ENCODE measurements at regions not wholly inside any gene's neighbourhood (a gene's known extent, or its start where the extent isn't known, plus 50 kb on each side); places are given as distances from the start of the nearest gene placed in this dataset.

DNA sequence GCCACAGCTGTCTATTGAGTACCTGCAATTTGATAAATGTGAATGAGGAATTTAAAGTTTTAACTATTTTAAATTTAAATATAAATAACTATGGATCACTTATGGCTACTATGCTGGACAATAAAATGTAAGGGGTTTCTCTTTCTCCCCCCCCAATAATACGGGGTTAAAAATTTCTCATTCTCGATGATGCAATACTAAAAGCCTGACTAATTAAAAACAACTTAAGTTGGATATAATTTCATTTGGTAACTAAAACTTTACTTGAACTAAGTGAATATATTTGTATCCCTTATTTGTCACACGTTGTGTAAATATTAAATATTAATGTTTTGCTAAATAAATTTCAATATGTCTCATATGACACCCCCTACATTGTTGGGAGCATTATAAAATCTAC is 297.3 kb downstream of the GRB14 start:
- Histone ChIP-seq H3K36me3 (no peaks in the 10 kb centered on the region), H3K9me3 (peaks cover 0 to 10% of the 10 kb centered on the region in 2 donors), H3K4me3 (no peak overlapping the region), H3K27ac (no peak overlapping the region), H3K4me1 (no peaks in the 10 kb centered on the region), H3K27me3 (no peaks in the 10 kb centered on the region)
- TF ChIP-seq, protein P1, sequence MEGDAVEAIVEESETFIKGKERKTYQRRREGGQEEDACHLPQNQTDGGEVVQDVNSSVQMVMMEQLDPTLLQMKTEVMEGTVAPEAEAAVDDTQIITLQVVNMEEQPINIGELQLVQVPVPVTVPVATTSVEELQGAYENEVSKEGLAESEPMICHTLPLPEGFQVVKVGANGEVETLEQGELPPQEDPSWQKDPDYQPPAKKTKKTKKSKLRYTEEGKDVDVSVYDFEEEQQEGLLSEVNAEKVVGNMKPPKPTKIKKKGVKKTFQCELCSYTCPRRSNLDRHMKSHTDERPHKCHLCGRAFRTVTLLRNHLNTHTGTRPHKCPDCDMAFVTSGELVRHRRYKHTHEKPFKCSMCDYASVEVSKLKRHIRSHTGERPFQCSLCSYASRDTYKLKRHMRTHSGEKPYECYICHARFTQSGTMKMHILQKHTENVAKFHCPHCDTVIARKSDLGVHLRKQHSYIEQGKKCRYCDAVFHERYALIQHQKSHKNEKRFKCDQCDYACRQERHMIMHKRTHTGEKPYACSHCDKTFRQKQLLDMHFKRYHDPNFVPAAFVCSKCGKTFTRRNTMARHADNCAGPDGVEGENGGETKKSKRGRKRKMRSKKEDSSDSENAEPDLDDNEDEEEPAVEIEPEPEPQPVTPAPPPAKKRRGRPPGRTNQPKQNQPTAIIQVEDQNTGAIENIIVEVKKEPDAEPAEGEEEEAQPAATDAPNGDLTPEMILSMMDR (IDR thresholded peaks at IDR 0.05) = no peak
- TF ChIP-seq POLR2AphosphoS5 (IDR thresholded peaks at IDR 0.05) = no peak
- TF ChIP-seq POLR2A (IDR thresholded peaks at IDR 0.05) = no peak
- DNase-seq (ENCODE audit: low spot score in 2 of 2) = no peak
- intact Hi-C loops (cut with DNase I; ENCODE audit: low total_unique reads) = no loop called here

DNA sequence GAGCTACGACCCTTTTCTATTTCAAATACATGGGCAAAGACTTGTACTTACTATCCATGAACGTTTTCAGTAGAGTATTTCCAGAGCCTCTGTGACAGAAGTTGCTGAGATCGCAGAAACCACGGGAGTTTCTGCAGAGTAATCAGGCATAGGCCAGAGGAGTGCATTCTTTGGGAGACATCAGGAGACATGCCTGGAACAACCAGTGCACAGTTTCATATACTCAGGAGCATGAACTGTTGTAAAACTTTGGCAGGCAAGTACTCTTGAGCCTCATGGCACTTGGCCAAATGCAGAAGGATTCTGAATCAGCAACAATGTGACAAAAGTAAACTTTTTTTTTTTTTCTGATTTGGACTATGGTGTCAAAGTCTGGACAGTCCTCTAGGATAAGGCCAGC is 307.1 kb downstream of the GRB14 start:
- intact Hi-C loops (cut with DNase I; ENCODE audit: low total_unique reads) = no loop called here
- Histone ChIP-seq H3K9me3 (no peaks in the 10 kb centered on the region), H3K27ac (no peak overlapping the region), H3K4me1 (no peaks in the 10 kb centered on the region), H3K4me3 (no peak overlapping the region), H3K27me3 (no peaks in the 10 kb centered on the region), H3K36me3 (no peaks in the 10 kb centered on the region)
- TF ChIP-seq POLR2A (IDR thresholded peaks at IDR 0.05) (no peak), POLR2AphosphoS5 (IDR thresholded peaks at IDR 0.05) (no peak)
- TF ChIP-seq, protein P1 (IDR thresholded peaks at IDR 0.05) = no peak
- DNase-seq (ENCODE audit: low spot score in 2 of 2) = no peak

GRCh38 chr2:164306872-164307271 is 314.4 kb downstream of the GRB14 start:
- no peak overlapping the region for H3K4me3 ChIP-seq
- no peak for DNase-seq (ENCODE audit: low spot score in 2 of 2)
- TF ChIP-seq POLR2A (IDR thresholded peaks at IDR 0.05) (no peak), POLR2AphosphoS5 (IDR thresholded peaks at IDR 0.05) (no peak)
- TF ChIP-seq, protein P1 (IDR thresholded peaks at IDR 0.05) = no peak
- H3K4me1 ChIP-seq = no peaks in the 10 kb centered on the region
- no peaks in the 10 kb centered on the region for H3K36me3 ChIP-seq
- H3K27ac ChIP-seq = no peak overlapping the region
- intact Hi-C loops (cut with DNase I; ENCODE audit: low total_unique reads) = no loop called here
- H3K9me3 ChIP-seq = no peaks in the 10 kb centered on the region
- H3K27me3 ChIP-seq = no peaks in the 10 kb centered on the region

DNA sequence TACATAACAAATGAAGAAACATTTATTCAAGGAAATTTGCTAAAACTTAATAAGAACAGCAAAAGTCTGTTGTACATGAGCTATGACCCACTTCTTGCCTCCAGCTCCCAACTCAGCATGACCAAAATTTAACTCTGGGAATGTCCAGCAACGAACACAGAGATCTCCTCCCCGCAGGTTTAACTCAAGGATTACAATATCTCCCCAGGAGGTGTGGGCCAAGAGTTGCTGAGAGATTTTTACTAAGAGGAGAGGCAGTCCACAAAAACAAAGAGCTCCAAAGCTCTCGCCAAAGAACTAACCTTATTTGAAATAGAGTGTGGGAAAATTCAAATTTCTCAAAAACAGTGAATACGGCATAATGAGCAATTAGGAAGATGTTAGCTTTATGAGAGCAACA is 318.5 kb downstream of the GRB14 start:
- Histone ChIP-seq H3K4me1 (no peaks in the 10 kb centered on the region), H3K27ac (no peak overlapping the region), H3K36me3 (no peaks in the 10 kb centered on the region), H3K9me3 (no peaks in the 10 kb centered on the region), H3K27me3 (no peaks in the 10 kb centered on the region), H3K4me3 (no peak overlapping the region)
- intact Hi-C loops (cut with DNase I; ENCODE audit: low total_unique reads) = no loop called here
- no peak for TF ChIP-seq POLR2A (IDR thresholded peaks at IDR 0.05)
- TF ChIP-seq, protein P1 (IDR thresholded peaks at IDR 0.05) = no peak
- TF ChIP-seq POLR2AphosphoS5 (IDR thresholded peaks at IDR 0.05) = no peak
- DNase-seq (ENCODE audit: low spot score in 2 of 2) = no peak

- no peaks in the 10 kb centered on the region for H3K36me3 ChIP-seq
- no peak for DNase-seq (ENCODE audit: low spot score in 2 of 2)
- no peak overlapping the region for H3K4me3 ChIP-seq
- no peak overlapping the region for H3K27ac ChIP-seq
- H3K27me3 ChIP-seq = no peaks in the 10 kb centered on the region
- no peak for TF ChIP-seq POLR2AphosphoS5 (IDR thresholded peaks at IDR 0.05)
- TF ChIP-seq, protein P1 (IDR thresholded peaks at IDR 0.05) = no peak
- TF ChIP-seq POLR2A (IDR thresholded peaks at IDR 0.05) = no peak
- no peaks in the 10 kb centered on the region for H3K4me1 ChIP-seq
- H3K9me3 ChIP-seq = no peaks in the 10 kb centered on the region
- intact Hi-C loops (cut with DNase I; ENCODE audit: low total_unique reads) = no loop called here
These were observed 333.0 kb downstream of the GRB14 start for GRCh38 chr2:164288235-164288634.
